ENCODE measurements at regions not wholly inside any gene's neighbourhood (a gene's known extent, or its start where the extent isn't known, plus 50 kb on each side); places are given as distances from the start of the nearest gene placed in this dataset.

- no peak overlapping the region for H3K4me3 ChIP-seq (ENCODE audit: low read depth, low read length)
- TF ChIP-seq, protein P1, sequence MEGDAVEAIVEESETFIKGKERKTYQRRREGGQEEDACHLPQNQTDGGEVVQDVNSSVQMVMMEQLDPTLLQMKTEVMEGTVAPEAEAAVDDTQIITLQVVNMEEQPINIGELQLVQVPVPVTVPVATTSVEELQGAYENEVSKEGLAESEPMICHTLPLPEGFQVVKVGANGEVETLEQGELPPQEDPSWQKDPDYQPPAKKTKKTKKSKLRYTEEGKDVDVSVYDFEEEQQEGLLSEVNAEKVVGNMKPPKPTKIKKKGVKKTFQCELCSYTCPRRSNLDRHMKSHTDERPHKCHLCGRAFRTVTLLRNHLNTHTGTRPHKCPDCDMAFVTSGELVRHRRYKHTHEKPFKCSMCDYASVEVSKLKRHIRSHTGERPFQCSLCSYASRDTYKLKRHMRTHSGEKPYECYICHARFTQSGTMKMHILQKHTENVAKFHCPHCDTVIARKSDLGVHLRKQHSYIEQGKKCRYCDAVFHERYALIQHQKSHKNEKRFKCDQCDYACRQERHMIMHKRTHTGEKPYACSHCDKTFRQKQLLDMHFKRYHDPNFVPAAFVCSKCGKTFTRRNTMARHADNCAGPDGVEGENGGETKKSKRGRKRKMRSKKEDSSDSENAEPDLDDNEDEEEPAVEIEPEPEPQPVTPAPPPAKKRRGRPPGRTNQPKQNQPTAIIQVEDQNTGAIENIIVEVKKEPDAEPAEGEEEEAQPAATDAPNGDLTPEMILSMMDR (IDR thresholded peaks at IDR 0.05; ENCODE audit: low read depth, low read length), result no peak
These were observed 99.8 kb upstream of the WSCD2 start for GRCh38 chr12:108029051-108029835.

GRCh38 chr12:108033090-108033489 lies 96.0 kb upstream of the WSCD2 start:
- no peak overlapping the region for H3K4me3 ChIP-seq (ENCODE audit: low read depth, low read length)
- TF ChIP-seq, protein P1 (IDR thresholded peaks at IDR 0.05; ENCODE audit: low read depth, low read length), result no peak

- H3K4me3 ChIP-seq (ENCODE audit: low read depth, low read length), result no peak overlapping the region
- TF ChIP-seq, protein P1 (IDR thresholded peaks at IDR 0.05; ENCODE audit: low read depth, low read length), result no peak
These were observed 93.7 kb upstream of the WSCD2 start for GRCh38 chr12:108035372-108035771.

DNA sequence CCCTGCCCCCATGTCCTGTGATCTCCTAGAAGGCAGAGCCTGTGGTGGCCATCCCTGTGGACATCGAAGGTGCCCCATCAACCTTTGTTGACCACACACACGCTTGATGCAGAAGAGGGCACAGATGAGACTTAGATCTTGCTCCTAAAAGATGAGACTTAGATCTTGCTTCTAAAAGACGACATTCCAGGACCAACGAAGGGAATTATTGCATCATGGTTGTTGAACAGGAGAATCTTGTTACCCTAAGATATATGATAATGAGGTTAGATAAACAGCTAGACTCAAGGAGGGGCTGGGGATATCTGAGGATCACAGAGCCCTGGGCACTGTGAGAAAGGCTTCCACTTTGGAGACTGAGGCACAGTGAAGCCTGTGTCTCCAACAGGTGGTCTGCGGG lies 91.1 kb upstream of the WSCD2 start:
- TF ChIP-seq, protein P1 (IDR thresholded peaks at IDR 0.05; ENCODE audit: low read depth, low read length), result no peak
- H3K4me3 ChIP-seq (ENCODE audit: low read depth, low read length), result no peak overlapping the region

- H3K4me3 ChIP-seq (ENCODE audit: low read depth, low read length), result no peak overlapping the region
- TF ChIP-seq, protein P1 (IDR thresholded peaks at IDR 0.05; ENCODE audit: low read depth, low read length), result no peak
These were observed 89.3 kb upstream of the WSCD2 start for GRCh38 chr12:108039794-108040193.

GRCh38 chr12:108040947-108041346 lies 88.1 kb upstream of the WSCD2 start:
- H3K4me3 ChIP-seq (ENCODE audit: low read depth, low read length), result no peak overlapping the region
- TF ChIP-seq, protein P1 (IDR thresholded peaks at IDR 0.05; ENCODE audit: low read depth, low read length), result no peak

DNA sequence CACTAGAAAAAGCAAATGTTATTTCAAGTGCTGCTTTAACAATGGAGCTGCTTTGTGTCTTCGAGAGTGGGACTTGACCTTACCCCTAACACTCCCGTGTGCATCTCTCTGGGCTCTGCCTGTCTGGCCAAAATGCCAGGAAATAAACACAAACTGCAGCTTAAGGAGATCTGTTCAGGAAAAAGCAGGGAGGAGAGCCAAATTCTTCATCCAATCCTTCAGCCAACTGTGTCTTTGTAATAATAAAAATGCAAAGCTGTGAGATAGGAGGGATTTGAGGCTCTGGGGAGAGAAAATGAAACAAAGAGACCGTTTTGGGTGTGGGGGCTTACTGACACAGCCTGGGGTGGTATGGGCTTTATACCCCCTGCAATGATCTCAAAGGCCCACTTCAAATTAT lies 85.8 kb upstream of the WSCD2 start:
- H3K4me3 ChIP-seq (ENCODE audit: low read depth, low read length), result no peak overlapping the region
- TF ChIP-seq, protein P1 (IDR thresholded peaks at IDR 0.05; ENCODE audit: low read depth, low read length), result no peak
